ENCODE measurements at regions not wholly inside any gene's neighbourhood (a gene's known extent, or its start where the extent isn't known, plus 50 kb on each side); places are given as distances from the start of the nearest gene placed in this dataset.

DNA sequence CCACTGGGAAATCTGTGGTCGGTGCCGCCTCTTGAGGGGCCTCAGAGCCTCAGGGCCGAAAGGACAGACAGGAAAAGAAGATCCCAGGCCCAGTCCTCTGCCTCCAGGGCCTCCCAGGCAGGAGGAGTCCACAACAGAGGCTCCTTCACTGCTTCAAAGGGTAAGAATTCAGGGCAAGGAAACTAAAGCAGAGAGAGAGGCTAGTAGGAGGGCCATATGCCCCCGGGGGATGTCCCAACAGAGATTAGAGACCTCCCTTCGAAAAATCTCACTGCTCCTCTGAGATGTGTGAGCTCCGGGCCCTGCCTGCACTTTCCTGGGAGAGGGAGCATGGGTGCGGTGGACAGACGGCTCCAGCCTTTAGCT, 465.9 kb downstream of the NPHP4 start:
- H3K27me3 ChIP-seq (replicated peaks; ENCODE audit: control insufficient read depth, insufficient read depth, low read length), result no peaks in the 10 kb centered on the region
- no peaks in the 10 kb centered on the region for H3K9me3 Mint-ChIP-seq (ENCODE audit: unreplicated experiment)
- no peaks in the 10 kb centered on the region for H3K9me3 ChIP-seq
- peaks cover 3% of the 10 kb centered on the region for H3K27me3 Mint-ChIP-seq (ENCODE audit: insufficient read depth, unreplicated experiment)
- no peak overlapping the region for H3K4me3 Mint-ChIP-seq (ENCODE audit: unreplicated experiment)
- no peaks in the 10 kb centered on the region for H3K4me1 ChIP-seq
- ChIA-PET POLR2A (no interaction called here), CTCF (no interaction called here)
- no peak for TF ChIP-seq CTCF (IDR thresholded peaks at IDR 0.05; ENCODE audit: insufficient read depth in 1 of 2, low read depth in 1 of 2, low read length in 1 of 2, severe bottlenecking in 1 of 2, unreplicated experiment in 1 of 2)
- H3K36me3 Mint-ChIP-seq (ENCODE audit: insufficient read depth, unreplicated experiment), result no peaks in the 10 kb centered on the region
- BruUV-seq (replicated peaks), result no TSS peak
- no peaks in the 10 kb centered on the region for H3K4me1 Mint-ChIP-seq (ENCODE audit: low read depth, unreplicated experiment)
- H3K36me3 ChIP-seq (ENCODE audit: control insufficient read depth, insufficient read depth, low read length), result no peaks in the 10 kb centered on the region
- intact Hi-C loops (cut with micrococcal nuclease; ENCODE audit: unreplicated experiment), result no loop called here
- no peak overlapping the region for H3K27ac Mint-ChIP-seq (ENCODE audit: unreplicated experiment)
- DNase-seq, result no peak
- no peak overlapping the region for H3K4me3 ChIP-seq (ENCODE audit: low read depth, low read length)

DNA sequence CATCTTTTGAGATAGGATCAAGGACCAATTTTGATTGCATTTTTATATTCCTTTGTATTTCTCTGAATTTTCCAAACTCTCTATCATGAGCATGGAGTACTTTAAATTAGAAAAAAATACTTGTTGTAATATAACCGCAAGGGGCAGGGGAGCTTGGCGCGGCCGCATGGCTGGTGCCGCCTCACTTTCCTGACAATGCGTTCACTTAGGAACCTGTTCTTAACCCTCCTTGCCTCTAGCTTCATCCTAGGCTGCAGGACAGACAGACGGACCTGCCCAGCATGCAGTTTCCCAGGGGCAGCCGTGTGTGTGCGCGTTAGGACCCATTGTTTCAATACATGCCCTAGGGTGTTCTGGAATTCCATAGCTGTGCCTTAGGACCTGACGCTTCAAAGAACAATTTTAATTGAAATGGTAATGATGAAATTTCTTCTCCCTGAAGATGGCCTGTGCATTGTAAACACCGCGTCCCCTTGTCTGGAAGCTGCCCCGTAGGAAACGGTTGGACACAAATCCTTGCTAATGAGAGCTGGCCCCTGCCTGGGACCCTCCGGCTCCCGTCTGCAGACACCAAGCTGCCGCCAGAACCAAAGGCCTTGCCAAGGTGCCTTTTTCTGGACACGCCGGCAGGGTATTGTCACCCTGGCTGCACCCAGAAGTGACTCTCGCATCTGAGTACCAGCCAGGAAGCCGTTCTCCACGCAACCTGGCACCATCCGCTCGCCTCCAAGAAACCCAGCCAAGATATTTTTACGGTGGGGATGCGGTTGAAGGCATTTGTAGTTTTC, 466.4 kb downstream of the NPHP4 start:
- ChIA-PET CTCF (no interaction called here), POLR2A (no interaction called here)
- no peaks in the 10 kb centered on the region for H3K9me3 ChIP-seq
- H3K27me3 ChIP-seq (replicated peaks; ENCODE audit: control insufficient read depth, insufficient read depth, low read length), result no peaks in the 10 kb centered on the region
- no peak overlapping the region for H3K4me3 ChIP-seq (ENCODE audit: low read depth, low read length)
- Mint-ChIP-seq H3K9me3 (ENCODE audit: unreplicated experiment) (no peaks in the 10 kb centered on the region), H3K27ac (ENCODE audit: unreplicated experiment) (no peak overlapping the region), H3K4me3 (ENCODE audit: unreplicated experiment) (no peak overlapping the region), H3K36me3 (ENCODE audit: insufficient read depth, unreplicated experiment) (no peaks in the 10 kb centered on the region), H3K27me3 (ENCODE audit: insufficient read depth, unreplicated experiment) (peaks cover 3% of the 10 kb centered on the region), H3K4me1 (ENCODE audit: low read depth, unreplicated experiment) (no peaks in the 10 kb centered on the region)
- H3K4me1 ChIP-seq, result no peaks in the 10 kb centered on the region
- no peak for DNase-seq
- no TSS peak for BruUV-seq (replicated peaks)
- intact Hi-C loops (cut with micrococcal nuclease; ENCODE audit: unreplicated experiment), result no loop called here
- TF ChIP-seq CTCF (IDR thresholded peaks at IDR 0.05; ENCODE audit: insufficient read depth in 1 of 2, low read depth in 1 of 2, low read length in 1 of 2, severe bottlenecking in 1 of 2, unreplicated experiment in 1 of 2), result no peak
- H3K36me3 ChIP-seq (ENCODE audit: control insufficient read depth, insufficient read depth, low read length), result no peaks in the 10 kb centered on the region

GRCh38 chr1:5522531-5523145, 469.6 kb downstream of the NPHP4 start:
- no peak for DNase-seq
- POLR2A ChIA-PET, result no interaction called here
- CTCF ChIA-PET, result no interaction called here
- Mint-ChIP-seq H3K4me1 (ENCODE audit: low read depth, unreplicated experiment) (no peaks in the 10 kb centered on the region), H3K27me3 (ENCODE audit: insufficient read depth, unreplicated experiment) (peaks cover 3% of the 10 kb centered on the region), H3K9me3 (ENCODE audit: unreplicated experiment) (no peaks in the 10 kb centered on the region), H3K36me3 (ENCODE audit: insufficient read depth, unreplicated experiment) (no peaks in the 10 kb centered on the region), H3K4me3 (ENCODE audit: unreplicated experiment) (no peak overlapping the region), H3K27ac (ENCODE audit: unreplicated experiment) (no peak overlapping the region)
- no TSS peak for BruUV-seq (replicated peaks)
- Histone ChIP-seq H3K36me3 (ENCODE audit: control insufficient read depth, insufficient read depth, low read length) (no peaks in the 10 kb centered on the region), H3K27me3 (replicated peaks; ENCODE audit: control insufficient read depth, insufficient read depth, low read length) (no peaks in the 10 kb centered on the region), H3K9me3 (no peaks in the 10 kb centered on the region), H3K4me3 (ENCODE audit: low read depth, low read length) (no peak overlapping the region), H3K4me1 (no peaks in the 10 kb centered on the region)
- TF ChIP-seq CTCF (IDR thresholded peaks at IDR 0.05; ENCODE audit: insufficient read depth in 1 of 2, low read depth in 1 of 2, low read length in 1 of 2, severe bottlenecking in 1 of 2, unreplicated experiment in 1 of 2), result no peak
- intact Hi-C loops (cut with micrococcal nuclease; ENCODE audit: unreplicated experiment), result no loop called here

Data from Caco-2 (cell line).